OCI-LY7 (cell line): ENCODE measurements at regions not wholly inside any gene's neighbourhood (a gene's known extent, or its start where the extent isn't known, plus 50 kb on each side); places are given as distances from the start of the nearest gene placed in this dataset.

Experiments
- EZH2phosphoT487 ChIP-seq: fragments of 200-600 bp; sonication (generic); IDR thresholded peaks from 2 replicates; pipeline ENCODE4 v1.6.1; 2018; ENCODE audit warnings: low read depth, borderline replicate concordance, mild to moderate bottlenecking, mixed run types, antibody characterized with exemption, low read length, moderate library complexity, mixed read lengths
- TF ChIP-seq, protein P1 (sequence below): fragments of 200-600 bp; sonication (generic); conservative IDR thresholded peaks from 2 replicates; pipeline ENCODE4 v1.5.1; 2014; ENCODE audit warnings: mild to moderate bottlenecking, antibody characterized with exemption, low read length, moderate library complexity, mixed read lengths

DNA sequence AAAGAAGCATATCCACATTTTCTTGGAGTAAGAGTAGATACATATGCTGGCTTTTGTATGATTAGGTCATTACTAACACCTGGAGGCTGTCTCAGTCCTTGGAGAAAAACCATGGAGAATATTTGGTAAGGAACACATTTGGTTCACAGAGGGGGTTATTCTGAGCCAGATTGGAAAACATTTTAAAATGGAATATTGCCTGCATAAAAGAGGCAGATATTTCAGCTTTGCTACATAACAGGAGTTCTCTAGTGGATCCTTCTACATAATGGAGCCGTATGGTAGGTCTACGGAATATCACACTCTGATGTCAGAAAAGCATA lies 415.1 kb downstream of the ADGRL2 start:
- TF ChIP-seq, protein P1, sequence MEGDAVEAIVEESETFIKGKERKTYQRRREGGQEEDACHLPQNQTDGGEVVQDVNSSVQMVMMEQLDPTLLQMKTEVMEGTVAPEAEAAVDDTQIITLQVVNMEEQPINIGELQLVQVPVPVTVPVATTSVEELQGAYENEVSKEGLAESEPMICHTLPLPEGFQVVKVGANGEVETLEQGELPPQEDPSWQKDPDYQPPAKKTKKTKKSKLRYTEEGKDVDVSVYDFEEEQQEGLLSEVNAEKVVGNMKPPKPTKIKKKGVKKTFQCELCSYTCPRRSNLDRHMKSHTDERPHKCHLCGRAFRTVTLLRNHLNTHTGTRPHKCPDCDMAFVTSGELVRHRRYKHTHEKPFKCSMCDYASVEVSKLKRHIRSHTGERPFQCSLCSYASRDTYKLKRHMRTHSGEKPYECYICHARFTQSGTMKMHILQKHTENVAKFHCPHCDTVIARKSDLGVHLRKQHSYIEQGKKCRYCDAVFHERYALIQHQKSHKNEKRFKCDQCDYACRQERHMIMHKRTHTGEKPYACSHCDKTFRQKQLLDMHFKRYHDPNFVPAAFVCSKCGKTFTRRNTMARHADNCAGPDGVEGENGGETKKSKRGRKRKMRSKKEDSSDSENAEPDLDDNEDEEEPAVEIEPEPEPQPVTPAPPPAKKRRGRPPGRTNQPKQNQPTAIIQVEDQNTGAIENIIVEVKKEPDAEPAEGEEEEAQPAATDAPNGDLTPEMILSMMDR: no peak
- no peak for TF ChIP-seq EZH2phosphoT487
